H4 (cell line): ENCODE measurements at regions not wholly inside any gene's neighbourhood (a gene's known extent, or its start where the extent isn't known, plus 50 kb on each side); places are given as distances from the start of the nearest gene placed in this dataset.
"Not testable (repeated sequence)": the region's sequence is repeated elsewhere in the genome, so short reads cannot be mapped to it uniquely, and the experiment has no call there.

Experiments used
- DNase-seq: peaks from one replicate; pipeline ENCODE4 v3.0.0-alpha.2; 2015; ENCODE audit warnings: low spot score

DNA sequence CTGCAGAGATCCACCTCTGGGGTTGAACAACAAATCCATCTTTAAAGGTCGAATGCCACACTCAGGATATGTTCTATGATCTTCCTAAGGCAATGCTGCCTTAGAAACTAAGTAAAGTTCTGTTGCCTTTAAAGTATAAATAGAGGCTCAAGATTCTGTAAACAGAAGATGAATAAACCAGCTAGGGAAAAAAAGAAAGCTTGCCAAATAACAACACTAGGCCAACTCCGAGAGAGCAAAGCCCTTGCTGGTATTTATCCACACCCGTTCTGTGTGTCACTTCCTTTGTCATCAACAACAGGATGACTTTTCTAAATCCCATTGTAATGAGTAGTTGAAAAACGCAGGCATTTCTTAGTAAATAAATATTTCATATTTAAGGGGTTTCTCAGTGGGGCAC is 330.0 kb upstream of the GLI3 start:
- peak; percentile 68 for DNase-seq

DNA sequence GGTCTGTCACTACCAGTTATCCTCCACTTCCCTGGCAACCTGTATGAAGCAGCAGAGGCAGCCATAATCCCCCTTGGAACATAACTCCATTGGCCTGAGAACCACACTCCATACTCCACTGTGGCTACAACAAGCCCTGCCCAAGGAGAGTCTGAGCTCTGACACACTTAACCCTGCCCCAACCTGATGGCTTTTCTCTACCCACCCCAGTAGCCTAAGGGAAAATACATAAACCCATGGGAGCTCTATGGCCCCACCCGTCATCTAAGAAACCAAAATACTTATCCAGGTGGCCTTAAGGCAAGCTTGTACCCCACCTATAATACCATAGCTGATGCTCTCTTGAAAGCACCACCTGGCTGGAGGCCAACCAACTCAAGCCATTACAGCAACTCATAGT is 324.8 kb upstream of the GLI3 start:
- DNase-seq = no peak

DNA sequence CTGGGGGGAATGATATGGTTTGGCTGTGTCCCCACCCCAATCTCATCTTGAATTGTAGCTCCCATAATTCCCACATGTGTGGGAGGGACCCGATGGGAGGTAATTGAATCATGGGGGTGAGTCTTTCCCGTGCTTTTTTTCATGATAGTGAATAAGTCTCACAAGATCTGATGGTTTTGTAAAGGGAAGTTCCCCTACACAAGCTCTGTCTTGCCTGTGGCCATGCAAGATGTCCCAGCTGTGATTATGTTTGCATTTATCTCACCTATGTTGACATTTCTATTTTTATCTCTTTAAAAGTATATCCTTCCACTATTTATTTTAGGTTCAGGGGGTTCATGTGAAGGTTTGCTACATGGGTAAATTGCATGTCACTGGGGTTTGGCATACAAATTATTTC is 323.9 kb upstream of the GLI3 start:
- no peak for DNase-seq

DNA sequence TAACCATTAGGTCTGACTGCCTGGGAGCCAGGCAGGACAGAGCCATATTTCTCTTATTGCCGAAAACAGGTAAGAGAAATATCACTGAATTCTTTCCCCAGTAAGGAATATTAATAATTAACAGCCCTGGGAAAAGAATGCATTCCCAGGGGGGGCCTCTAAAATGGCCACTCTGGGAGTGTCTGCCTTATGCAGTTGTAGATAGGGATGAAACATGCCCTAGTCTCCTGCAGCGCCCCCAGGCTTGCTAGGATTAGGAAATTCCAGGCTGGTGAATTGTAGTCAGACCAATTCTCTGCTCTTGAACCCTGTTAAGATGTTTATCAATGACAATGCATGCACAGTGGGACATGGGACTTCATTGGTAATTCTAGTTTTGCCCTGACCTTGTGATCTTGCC is 317.9 kb upstream of the GLI3 start:
- DNase-seq = not testable (repeated sequence)

DNA sequence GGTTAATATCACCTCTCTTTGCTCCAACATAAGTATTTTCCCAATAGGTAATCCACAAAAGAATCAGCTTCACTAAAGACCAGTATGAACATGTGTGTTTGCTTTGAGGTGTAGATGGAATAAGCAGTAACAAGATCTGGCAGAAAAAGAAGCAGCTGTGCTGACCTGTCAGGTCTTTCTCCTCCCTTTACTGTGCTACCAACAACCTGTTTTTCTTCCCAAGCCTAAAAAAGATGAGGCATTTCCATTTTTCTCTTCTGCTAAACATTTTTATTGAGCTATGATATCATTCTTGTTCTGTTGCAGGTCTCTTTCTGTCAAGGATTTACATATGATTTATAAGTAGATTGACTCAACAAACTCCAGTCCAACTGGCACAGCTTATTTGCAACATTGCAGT is 315.2 kb upstream of the GLI3 start:
- no peak for DNase-seq

DNA sequence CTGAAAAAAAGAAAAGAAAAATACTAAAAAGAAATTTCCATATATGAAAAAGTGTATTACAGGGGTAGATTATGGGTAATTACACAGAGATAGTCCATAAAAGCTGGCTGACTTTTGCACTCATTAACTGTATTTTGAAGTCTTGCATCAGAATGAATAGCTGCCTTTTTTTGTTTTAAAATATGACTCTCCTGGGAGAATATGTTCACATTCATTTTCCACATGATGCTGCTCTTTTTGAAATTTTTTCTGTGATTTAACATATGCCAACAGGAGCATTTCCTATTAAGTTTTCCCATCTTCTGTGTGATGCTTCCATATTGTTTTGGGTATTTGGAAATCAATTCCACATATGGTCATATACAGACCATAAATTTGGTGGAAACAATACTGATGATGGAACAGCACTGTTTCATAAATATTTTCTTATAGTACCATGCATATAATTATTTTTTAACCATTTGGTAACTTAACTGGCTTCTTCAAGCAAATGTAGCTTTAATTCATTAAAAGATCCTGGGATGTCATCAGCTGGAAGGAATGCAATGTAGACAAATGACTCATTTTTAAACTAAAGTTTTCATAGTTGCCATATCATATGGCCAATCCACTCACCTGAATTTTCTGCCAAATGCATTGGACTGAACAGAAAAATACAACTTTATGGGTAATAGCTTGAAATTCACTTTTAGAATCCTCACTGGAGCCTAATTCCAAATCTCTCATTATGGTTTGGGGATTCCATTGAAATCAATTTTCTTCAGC is 313.9 kb upstream of the GLI3 start:
- DNase-seq = no peak

DNA sequence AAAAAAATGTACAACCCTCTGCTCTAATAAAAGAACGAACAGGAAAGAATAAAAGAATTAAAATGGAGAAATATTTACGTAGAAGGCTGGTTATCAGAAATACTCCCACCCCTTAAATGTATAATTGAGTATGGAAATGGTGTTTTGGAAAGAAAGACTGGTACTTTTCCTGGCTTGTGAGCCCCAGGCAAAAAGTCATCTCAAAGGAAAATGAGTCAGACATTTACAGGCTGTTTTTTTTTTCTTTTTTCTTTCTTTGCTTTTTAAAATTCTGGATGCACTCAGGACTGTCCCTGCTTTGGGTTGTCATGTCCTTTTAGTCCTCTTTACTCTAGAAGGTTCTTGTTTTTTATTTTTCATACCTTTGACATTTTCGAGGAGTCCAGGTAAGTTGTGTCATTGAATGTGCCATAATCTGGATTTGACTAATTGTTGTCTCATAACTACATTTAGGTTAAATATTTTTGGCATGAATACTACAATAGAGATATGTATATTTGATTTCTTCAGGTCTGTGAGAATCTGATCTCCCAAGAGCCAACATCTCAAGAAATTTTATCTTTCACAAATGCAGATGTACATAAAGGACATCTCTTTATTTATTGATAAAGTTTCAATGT is 313.0 kb upstream of the GLI3 start:
- DNase-seq = no peak

DNA sequence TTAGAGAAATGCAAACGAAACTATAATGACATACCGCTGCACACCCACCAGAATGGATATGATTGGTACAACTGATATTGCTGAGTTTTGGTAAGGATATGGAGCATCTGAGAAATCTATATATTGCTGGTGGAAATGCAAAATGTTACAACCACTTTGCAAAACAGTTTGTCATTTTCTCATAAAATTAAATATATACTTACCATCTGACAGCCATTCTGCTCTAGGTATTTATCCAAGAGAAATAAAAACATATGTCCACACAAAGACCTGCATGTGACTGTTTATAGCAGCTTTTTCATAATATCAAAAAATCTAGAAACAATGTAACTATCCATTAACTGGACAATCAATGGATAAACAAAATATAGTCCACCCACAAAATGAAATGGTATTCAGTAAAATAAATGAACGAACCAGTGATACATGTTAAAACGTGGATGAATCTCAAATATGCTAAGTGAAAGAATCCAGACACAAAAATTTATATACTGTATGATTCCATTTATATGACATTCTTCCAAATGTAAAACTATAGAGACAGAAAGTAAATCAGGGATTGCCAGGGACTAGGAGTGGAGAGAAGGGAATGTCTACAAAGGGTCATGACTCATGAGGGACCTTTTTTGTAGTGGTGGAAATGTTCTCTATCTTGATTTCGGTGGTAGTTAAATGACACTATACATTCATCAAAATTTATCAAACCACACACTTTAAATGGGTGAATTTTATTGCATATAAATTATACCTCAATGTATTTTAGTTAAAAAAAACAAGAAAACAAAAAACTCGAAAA is 312.0 kb upstream of the GLI3 start:
- DNase-seq = no peak

DNA sequence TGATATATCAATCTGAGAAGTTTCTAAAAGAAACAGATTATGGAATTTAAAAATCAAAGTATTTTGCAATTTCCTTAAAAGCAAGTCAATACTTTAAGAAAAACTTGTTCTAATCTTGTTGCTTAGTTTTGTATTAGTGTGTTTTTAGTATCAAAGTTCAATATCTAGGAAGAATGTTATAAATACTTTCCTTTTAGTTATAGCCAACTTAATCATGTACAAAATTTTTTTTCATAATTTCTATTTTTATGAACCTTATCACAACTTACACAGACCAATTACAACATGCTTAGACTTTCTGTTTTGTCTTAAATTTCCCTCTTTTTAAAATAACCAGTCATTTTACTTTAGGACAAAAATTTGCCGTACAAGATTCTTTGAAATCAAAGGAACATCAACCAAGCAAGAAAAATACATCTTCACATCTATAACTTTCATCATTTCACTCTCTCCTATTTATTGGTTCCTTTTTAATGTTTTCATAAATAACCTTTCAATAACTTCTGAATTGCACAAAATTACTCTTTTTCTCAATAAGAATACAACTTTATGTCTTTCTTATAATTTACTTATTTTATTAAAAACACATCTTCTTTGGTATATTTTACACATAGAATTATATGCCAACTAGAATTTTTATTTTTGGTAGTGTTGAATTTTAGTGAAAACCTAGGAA is 308.2 kb upstream of the GLI3 start:
- DNase-seq = no peak

DNA sequence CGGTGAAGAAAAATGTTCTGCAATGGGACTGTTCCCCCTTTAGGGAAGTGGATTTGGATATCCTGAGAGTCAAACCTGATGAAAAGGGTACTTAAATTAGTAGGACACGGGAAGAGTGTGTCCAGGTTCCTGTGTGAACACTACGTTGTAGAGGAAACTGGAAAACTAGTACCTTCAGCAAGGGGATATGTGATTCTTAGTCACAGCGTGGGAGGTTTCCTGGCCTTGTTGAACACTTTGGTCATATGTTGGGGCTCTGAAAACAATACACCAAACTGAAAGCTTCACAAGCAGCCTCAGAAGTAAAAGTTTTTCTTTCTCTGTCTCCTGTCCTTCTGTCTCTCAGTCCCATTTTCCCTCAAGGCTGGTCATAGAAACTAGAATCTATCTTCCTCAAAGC is 306.9 kb upstream of the GLI3 start:
- DNase-seq = no peak

DNA sequence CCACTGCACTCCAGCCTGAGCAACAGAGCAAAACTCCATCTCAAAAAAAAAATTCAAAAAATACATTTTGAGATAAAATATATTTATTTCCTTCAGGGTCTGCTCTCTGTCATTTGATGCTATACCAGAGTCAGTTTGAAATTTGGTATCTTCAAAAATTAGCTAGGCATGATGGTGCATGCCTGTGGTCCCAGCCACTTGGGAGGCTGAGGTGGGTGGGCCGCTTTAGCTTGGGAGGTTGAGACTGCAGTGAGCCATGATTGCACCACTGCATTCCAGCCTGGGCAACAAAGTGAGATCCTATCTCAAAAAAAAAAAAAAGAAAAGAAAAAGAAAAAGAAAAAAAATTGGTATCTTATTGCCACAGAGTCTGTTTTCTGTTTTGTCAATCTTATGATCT is 305.4 kb upstream of the GLI3 start:
- DNase-seq = not testable (repeated sequence)

DNA sequence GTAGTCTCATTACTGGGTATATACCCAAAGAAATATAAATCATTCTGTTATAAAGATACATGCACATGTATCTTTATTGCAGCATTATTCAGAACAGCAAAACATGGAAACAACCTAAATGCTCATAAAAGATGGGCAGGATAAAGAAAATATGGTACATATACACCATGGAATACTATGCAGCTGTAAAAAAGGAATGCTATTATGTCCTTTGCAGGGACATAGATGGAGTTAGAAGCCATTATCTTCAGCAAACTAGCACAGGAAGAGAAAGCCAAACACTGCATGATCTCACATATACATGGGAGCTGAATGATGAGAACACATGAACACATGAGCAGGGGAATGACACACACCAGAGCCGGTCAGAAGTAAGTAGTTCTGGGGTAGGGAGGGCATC is 297.4 kb upstream of the GLI3 start:
- no peak for DNase-seq

DNA sequence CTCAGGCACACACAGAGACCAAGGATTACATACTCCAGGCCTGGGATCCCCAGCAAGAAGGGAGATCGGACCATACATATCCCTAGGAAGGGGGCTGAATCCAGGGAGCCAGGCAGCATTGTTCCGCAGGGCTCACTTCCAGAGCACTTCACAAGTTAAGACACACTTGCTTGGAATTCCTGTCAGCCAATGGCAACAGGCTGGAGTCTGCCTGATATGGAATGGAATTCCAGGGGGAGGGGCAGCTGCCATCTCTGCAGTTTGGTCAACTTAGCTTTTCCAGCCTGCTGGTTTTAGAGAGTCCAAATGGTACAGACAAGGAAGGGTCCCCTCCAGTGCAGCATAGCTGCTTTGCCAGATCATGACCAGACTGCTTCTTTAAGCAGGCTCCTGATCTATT is 290.0 kb upstream of the GLI3 start:
- DNase-seq = no peak

DNA sequence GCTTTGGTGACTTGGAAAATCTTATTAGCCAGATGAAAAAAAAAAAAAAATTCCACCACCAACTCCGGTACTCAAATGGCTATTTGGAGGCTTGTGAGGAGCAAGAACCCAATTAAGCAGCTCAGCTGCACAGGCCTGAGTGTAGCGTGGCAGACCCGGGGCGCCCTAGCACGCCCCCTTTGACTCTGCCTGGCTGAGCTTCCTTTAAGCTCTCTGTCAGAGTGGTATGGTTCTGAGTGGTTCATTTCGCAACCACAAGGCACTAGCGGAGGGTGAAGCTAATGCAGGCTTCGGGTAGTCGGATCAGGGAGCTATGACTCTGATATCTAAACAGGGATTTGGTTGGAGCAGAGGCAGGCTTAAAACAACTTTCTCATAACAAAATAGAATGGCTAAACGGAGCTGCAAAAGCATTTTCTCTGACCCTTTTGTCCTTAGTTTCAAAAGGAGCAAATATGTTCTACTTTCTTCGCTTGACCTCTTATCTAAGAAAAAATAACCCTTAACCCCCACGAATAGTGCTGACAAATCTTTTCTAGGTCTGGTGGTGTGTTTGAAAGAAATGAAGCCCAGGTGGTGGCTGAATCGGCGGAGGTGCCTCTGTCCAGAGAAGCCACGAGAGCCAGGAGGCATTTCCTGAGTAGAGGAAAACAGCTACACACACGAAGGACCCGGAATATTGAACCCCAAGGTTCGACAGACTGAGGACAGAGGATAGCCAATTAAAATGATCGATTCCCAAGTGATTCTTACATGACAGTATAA is 285.4 kb upstream of the GLI3 start:
- DNase-seq = peak; percentile 45

DNA sequence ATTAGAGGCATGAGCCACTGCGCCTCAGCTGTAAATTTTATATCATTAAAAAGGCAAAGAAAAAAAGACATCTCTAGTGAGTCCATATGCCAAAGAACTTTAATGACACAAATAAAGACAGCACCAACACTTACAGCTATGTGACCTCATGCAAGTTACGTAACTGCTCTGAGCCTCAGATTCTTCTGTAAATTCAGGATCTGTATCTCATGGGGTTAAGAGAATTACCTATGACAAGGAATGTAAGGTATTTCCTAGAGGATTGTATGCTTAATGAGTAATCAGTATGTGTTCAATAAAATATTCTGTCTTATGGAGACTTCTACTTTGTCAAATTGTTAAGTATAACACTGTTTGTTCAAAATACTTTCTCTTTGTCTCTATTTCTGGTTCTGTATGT is 274.0 kb upstream of the GLI3 start:
- DNase-seq = no peak

DNA sequence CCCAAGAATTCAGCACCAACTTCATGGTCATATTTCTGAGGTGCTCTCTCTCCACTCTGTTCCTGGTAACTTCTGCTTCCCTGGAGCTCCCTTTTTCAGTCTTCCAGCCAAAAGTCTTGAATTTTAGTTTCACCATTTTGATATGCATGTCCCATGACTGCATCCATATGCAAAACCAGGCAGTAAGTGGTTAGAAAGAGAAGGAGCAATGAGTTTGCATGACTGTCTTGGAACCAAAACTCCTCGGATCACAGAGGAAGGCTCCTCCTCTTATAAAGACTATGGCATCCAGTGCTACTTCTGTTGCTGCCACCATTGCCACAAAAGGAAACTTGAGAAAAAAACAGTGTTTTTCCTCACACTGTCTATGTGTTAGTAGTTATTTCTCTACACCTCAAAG is 269.1 kb upstream of the GLI3 start:
- no peak for DNase-seq

DNA sequence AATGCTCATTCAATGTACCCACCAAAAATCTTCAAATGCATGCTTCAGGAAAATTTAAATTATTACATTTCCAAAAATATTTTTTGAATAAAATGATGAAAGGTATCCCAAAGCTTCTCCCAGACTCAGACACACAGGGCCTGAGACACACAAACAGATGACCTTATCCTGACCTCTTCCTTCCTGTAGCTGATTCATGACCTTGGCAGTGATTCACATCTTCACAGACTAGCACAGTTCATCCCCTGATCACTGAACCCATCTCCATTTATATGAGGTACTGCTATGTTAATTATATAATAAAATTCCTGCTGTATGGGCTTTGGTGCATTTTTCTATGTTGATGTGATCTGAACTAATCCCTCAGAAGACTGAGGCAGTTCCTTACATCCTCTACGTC is 265.0 kb upstream of the GLI3 start:
- DNase-seq = no peak

DNA sequence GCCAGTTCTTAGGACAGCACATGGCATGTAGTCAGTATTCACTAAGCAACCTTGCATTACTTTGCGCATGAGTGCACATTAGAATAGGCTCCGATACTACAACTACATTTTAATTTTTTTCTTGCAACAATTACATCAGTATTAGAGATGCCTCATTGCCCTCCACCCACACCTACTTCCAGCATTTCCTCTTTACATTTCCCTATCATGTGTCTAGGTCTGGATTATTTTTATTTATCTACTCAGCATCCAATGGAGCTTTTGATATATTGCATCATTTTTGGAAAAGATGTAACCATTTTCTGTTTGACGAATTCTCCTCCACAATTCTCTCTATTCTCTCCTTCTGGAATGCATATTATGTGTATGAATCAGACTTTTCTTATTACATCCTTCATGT is 258.2 kb upstream of the GLI3 start:
- no peak for DNase-seq

DNA sequence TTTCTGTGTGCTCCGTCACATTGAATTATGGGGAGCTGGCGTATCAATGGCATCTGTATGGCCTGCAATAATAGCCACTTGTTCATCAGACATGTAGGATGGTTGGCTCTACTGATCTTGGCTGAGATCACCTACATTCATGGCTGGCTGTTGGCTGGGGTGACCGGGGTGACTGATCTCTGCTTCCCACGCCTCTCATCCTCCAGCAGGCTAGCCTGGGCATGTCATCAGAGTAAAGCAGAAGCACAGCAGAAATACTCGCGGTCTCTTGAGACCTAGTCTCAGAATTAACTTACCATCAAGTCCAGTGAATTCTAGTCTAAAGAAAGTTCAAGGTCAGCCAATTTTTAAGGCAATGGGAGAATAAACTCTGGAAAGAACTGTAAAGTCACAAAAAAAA is 257.7 kb upstream of the GLI3 start:
- DNase-seq = peak; percentile 55

DNA sequence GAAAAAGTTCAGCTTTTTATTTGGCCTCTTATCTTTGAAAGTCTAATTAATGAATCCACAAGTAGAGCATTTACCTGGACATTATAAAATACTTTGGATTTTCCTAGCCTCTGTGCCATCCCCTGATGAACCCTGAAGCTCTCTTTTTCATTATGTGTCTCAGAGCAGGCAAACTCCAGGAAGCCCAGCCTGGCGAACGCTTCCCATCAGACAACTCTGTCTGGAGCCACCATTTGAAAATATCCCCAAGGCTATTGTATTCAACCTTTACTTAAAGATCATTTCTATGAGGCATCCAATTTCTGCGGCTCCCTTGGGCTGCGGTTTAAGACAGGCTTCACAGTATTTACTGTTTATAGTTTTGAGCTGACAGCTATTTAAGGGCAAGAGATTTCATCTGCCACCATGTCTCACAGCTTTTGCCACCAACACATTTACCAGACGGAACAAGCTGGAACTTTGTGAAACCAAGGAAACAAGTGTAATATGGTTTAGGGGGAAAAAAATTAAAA is 257.2 kb upstream of the GLI3 start:
- DNase-seq = peak; percentile 90

DNA sequence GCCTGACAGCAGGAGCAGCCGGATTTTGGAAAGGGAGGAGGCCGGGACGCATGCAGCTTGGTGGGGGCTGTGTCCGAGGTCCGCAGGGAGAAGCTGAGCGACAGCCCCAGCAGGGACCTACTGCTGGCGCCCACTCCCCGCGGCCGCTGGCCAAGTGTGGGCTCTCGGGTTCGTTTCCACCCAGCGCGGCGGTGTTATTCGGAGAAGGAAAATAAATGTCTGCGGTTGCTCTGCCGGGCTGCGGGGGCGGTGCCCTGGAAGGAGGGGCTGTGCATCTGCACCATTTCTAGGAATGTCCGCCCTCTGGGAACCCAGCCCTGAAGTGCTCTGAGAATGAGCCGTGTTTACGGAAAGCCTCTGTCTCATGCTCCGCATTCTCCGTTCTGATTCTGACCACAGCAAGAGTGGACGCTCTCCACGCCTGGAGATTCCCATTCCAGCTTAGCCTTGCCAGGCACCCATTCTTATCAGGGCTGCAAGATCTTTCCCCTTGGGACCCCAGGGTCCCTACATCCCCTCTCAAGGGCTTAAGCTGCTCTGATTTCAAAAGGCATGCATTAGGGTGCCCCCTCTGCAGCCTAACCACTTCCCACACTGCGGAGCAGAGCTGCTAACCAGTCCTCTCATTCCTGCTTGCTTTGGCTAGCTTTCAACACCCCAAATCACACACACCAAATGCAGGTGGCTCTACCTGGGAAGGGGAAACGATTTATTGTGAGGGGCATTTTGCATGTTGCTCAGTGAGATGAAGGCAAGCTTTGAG is 256.6 kb upstream of the GLI3 start:
- DNase-seq = peak; percentile 98
